Hepatocyte (in vitro differentiated cells): ENCODE measurements at regions not wholly inside any gene's neighbourhood (a gene's known extent, or its start where the extent isn't known, plus 50 kb on each side); places are given as distances from the start of the nearest gene placed in this dataset.

ENCODE experiments used
- DNase-seq: peaks from one replicate; pipeline ENCODE4 v3.0.0-alpha.2; 2016; ENCODE audit warnings: low spot score
- H2AFZ ChIP-seq: fragments of 200-600 bp; sonication (generic); 2 replicates; pipeline ENCODE4 v1.6.0; 2016; ENCODE audit warnings: antibody characterized with exemption, mild to moderate bottlenecking
- H3K27ac ChIP-seq: fragments of 200-600 bp; sonication (generic); 2 replicates; pipeline ENCODE4 v1.5.1; 2016; ENCODE audit warnings: mild to moderate bottlenecking
- H3K27me3 ChIP-seq: fragments of 200-600 bp; sonication (generic); 2 replicates; pipeline ENCODE4 v1.6.1; 2016
- H3K36me3 ChIP-seq: fragments of 200-600 bp; sonication (generic); replicated peaks from 2 replicates; pipeline ENCODE4 v1.5.1; 2016; ENCODE audit warnings: low read depth; ENCODE audit not compliant: insufficient read depth
- H3K4me1 ChIP-seq: fragments of 200-600 bp; sonication (generic); 2 replicates; pipeline ENCODE4 v1.5.1; 2016; ENCODE audit warnings: mild to moderate bottlenecking, moderate library complexity; ENCODE audit not compliant: insufficient read depth
- H3K4me2 ChIP-seq: fragments of 200-600 bp; sonication (generic); 2 replicates; pipeline ENCODE4 v1.6.0; 2016
- H3K4me3 ChIP-seq: fragments of 200-600 bp; sonication (generic); 2 replicates; pipeline ENCODE4 v1.5.1; 2016; ENCODE audit warnings: mild to moderate bottlenecking
- H3K79me2 ChIP-seq: fragments of 200-600 bp; sonication (generic); 2 replicates; pipeline ENCODE4 v1.6.0; 2017; ENCODE audit warnings: mild to moderate bottlenecking
- H3K9me2 ChIP-seq: fragments of 200-600 bp; sonication (generic); replicated peaks from 2 replicates; pipeline ENCODE4 v1.6.0; 2017; ENCODE audit warnings: mild to moderate bottlenecking; ENCODE audit not compliant: insufficient read depth
- H3K9me3 ChIP-seq: fragments of 200-600 bp; sonication (generic); 2 replicates; pipeline ENCODE4 v1.5.1; 2016; ENCODE audit warnings: low read depth, mild to moderate bottlenecking
- H4K20me1 ChIP-seq: fragments of 200-600 bp; sonication (generic); 2 replicates; pipeline ENCODE4 v1.6.0; 2016; ENCODE audit warnings: mild to moderate bottlenecking; ENCODE audit not compliant: insufficient read depth, poor library complexity, severe bottlenecking
- CTCF ChIP-seq: fragments of 200-600 bp; sonication (generic); IDR thresholded peaks from 2 replicates; pipeline ENCODE4 v1.5.1; 2016; ENCODE audit warnings: antibody characterized with exemption, mild to moderate bottlenecking; ENCODE audit not compliant: poor library complexity
- EZH2 ChIP-seq: fragments of 200-600 bp; sonication (generic); IDR thresholded peaks from 2 replicates; pipeline ENCODE4 v1.6.1; 2016; ENCODE audit warnings: antibody characterized with exemption, mild to moderate bottlenecking, borderline replicate concordance
- EZH2phosphoT487 ChIP-seq: fragments of 200-600 bp; sonication (generic); IDR thresholded peaks from one replicate; pipeline ENCODE4 v1.6.1; 2018; ENCODE audit warnings: antibody characterized with exemption, mild to moderate bottlenecking, low read depth, moderate library complexity; ENCODE audit not compliant: unreplicated experiment, severe bottlenecking
- WGBS: methylation state at CpG from one replicate; pipeline ENCODE4 v1.1.6; 2016; ENCODE audit warnings: low lambda C conversion rate; ENCODE audit errors: missing lambda C conversion rate; 5-methylcytosine and 5-hydroxymethylcytosine counted together

- H3K79me2 ChIP-seq: no peaks in the 10 kb centered on the region
- no peaks in the 10 kb centered on the region for H3K4me1 ChIP-seq
- no peaks in the 10 kb centered on the region for H4K20me1 ChIP-seq
- H3K27ac ChIP-seq: no peak overlapping the region
- WGBS: 94% methylated on average over 1 of the region's 1 CpG
- no peaks in the 10 kb centered on the region for H3K27me3 ChIP-seq
- H3K9me2 ChIP-seq: no peaks in the 10 kb centered on the region
- DNase-seq: no peak
- H2AFZ ChIP-seq: no peak overlapping the region
- TF ChIP-seq CTCF: no peak
- no peak for TF ChIP-seq EZH2
- no peak for TF ChIP-seq EZH2phosphoT487
- H3K9me3 ChIP-seq: no peaks in the 10 kb centered on the region
- H3K4me3 ChIP-seq: no peak overlapping the region
- H3K36me3 ChIP-seq: no peaks in the 10 kb centered on the region
- H3K4me2 ChIP-seq: no peak overlapping the region
Observed at GRCh38 chr12:87323369-87323768, 705.8 kb downstream of the C12orf50 start.

- no peak overlapping the region for H3K4me3 ChIP-seq
- no peaks in the 10 kb centered on the region for H3K9me2 ChIP-seq
- H3K4me1 ChIP-seq: no peaks in the 10 kb centered on the region
- no peaks in the 10 kb centered on the region for H3K79me2 ChIP-seq
- no peaks in the 10 kb centered on the region for H3K9me3 ChIP-seq
- DNase-seq: no peak
- H3K27me3 ChIP-seq: no peaks in the 10 kb centered on the region
- no peak overlapping the region for H3K4me2 ChIP-seq
- H2AFZ ChIP-seq: no peak overlapping the region
- no peaks in the 10 kb centered on the region for H4K20me1 ChIP-seq
- TF ChIP-seq EZH2phosphoT487: no peak
- no peak for TF ChIP-seq CTCF
- no peak for TF ChIP-seq EZH2
- no peaks in the 10 kb centered on the region for H3K36me3 ChIP-seq
- no peak overlapping the region for H3K27ac ChIP-seq
Observed at GRCh38 chr12:87320724-87321123, 708.5 kb downstream of the C12orf50 start.

- H3K36me3 ChIP-seq: no peaks in the 10 kb centered on the region
- WGBS: 84% methylated on average over 4 of the region's 4 CpGs
- no peaks in the 10 kb centered on the region for H3K79me2 ChIP-seq
- H3K9me2 ChIP-seq: no peaks in the 10 kb centered on the region
- H2AFZ ChIP-seq: no peak overlapping the region
- H3K27me3 ChIP-seq: no peaks in the 10 kb centered on the region
- no peaks in the 10 kb centered on the region for H3K9me3 ChIP-seq
- no peak overlapping the region for H3K4me3 ChIP-seq
- no peak overlapping the region for H3K27ac ChIP-seq
- TF ChIP-seq CTCF (no peak), EZH2 (no peak), EZH2phosphoT487 (no peak)
- no peaks in the 10 kb centered on the region for H4K20me1 ChIP-seq
- no peak overlapping the region for H3K4me2 ChIP-seq
- no peak for DNase-seq
- no peaks in the 10 kb centered on the region for H3K4me1 ChIP-seq
Observed at GRCh38 chr12:87317302-87317701, 711.9 kb downstream of the C12orf50 start.

GRCh38 chr12:87311206-87311605, 718.0 kb downstream of the C12orf50 start:
- Histone ChIP-seq H3K4me3 (no peak overlapping the region), H3K79me2 (no peaks in the 10 kb centered on the region), H4K20me1 (no peaks in the 10 kb centered on the region), H2AFZ (no peak overlapping the region), H3K36me3 (no peaks in the 10 kb centered on the region), H3K4me1 (no peaks in the 10 kb centered on the region), H3K9me2 (no peaks in the 10 kb centered on the region), H3K9me3 (no peaks in the 10 kb centered on the region), H3K4me2 (no peak overlapping the region), H3K27ac (no peak overlapping the region), H3K27me3 (no peaks in the 10 kb centered on the region)
- 57% methylated on average over 1 of the region's 1 CpG for WGBS
- DNase-seq: no peak
- TF ChIP-seq EZH2 (no peak), CTCF (no peak), EZH2phosphoT487 (no peak)
